ENCODE measurements at regions not wholly inside any gene's neighbourhood (a gene's known extent, or its start where the extent isn't known, plus 50 kb on each side); places are given as distances from the start of the nearest gene placed in this dataset.
"Not testable (repeated sequence)": the region's sequence is repeated elsewhere in the genome, so short reads cannot be mapped to it uniquely, and the experiment has no call there.

DNA sequence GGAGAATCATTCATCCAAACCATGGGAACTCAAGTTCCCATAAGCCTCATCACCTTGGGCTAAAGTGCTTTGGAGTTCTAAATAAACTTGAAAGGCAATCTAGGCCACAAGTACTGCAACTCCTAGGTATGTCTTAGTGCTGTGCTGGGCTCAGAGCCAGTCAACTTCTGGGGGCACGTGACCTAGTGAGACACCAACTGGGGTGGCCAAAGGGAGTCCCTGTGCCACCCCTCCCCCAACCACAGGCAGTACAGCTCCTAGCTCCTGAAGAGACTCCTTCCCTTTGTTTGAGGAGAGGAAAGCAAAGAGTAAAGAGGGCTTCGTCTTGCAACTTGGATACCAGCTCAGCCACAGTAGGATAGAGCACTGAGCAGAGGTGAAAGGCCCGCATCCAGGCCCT lies 154.2 kb upstream of the IL1RAPL2 start:
- H3K4me3 ChIP-seq (ENCODE audit: low read depth, low read length) = no peak overlapping the region
- TF ChIP-seq, protein P1, sequence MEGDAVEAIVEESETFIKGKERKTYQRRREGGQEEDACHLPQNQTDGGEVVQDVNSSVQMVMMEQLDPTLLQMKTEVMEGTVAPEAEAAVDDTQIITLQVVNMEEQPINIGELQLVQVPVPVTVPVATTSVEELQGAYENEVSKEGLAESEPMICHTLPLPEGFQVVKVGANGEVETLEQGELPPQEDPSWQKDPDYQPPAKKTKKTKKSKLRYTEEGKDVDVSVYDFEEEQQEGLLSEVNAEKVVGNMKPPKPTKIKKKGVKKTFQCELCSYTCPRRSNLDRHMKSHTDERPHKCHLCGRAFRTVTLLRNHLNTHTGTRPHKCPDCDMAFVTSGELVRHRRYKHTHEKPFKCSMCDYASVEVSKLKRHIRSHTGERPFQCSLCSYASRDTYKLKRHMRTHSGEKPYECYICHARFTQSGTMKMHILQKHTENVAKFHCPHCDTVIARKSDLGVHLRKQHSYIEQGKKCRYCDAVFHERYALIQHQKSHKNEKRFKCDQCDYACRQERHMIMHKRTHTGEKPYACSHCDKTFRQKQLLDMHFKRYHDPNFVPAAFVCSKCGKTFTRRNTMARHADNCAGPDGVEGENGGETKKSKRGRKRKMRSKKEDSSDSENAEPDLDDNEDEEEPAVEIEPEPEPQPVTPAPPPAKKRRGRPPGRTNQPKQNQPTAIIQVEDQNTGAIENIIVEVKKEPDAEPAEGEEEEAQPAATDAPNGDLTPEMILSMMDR (IDR thresholded peaks at IDR 0.05; ENCODE audit: borderline replicate concordance, insufficient read depth, low read depth, low read length) = no peak

DNA sequence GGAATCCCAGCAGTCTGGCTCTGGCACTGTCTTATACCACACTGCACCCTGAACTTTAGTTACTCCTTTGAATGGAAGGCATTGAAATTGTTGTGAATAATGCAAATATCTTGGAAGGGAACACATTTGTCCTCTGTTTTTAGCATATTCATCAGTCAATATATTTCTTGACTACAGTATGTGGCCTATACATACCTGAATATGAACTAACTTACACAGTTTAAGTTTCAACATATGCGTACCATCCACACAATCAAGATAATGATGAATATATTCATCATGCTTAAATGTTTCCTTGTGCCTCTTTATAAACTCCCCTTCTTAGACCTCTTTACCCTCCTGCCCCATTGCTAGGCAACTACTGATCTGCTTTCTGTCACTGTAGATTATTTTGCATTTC lies 145.7 kb upstream of the ESX1 start:
- TF ChIP-seq, protein P1 (IDR thresholded peaks at IDR 0.05; ENCODE audit: borderline replicate concordance, insufficient read depth, low read depth, low read length) = no peak

DNA sequence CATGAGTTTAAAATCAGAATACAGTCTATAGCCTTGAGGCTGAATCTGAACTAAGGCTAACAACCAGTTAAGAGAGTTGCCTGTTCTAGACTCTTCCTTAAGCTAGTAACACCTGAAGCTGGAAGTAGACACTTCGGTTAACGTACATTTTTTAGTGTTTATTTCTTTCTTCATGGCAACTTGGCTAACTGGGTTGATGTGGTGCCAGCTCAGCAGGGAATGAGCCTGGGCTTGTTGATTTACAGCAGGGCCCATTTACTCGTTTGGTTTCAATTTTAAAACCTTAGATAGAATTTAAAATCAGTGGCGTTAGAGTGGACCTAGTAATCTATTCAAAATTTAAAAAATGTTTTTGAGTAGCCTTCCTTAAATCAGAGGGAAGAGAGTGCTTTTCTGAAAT lies 137.6 kb upstream of the ESX1 start:
- no peak overlapping the region for H3K4me3 ChIP-seq (ENCODE audit: low read depth, low read length)
- TF ChIP-seq, protein P1 (IDR thresholded peaks at IDR 0.05; ENCODE audit: borderline replicate concordance, insufficient read depth, low read depth, low read length) = no peak

More for the DNA sequence above, 145.7 kb upstream of the ESX1 start:
- no peak overlapping the region for H3K4me3 ChIP-seq (ENCODE audit: low read depth, low read length)

GRCh38 chrX:104391906-104392305 lies 137.2 kb upstream of the ESX1 start:
- TF ChIP-seq, protein P1 (IDR thresholded peaks at IDR 0.05; ENCODE audit: borderline replicate concordance, insufficient read depth, low read depth, low read length) = no peak
- no peak overlapping the region for H3K4me3 ChIP-seq (ENCODE audit: low read depth, low read length)

DNA sequence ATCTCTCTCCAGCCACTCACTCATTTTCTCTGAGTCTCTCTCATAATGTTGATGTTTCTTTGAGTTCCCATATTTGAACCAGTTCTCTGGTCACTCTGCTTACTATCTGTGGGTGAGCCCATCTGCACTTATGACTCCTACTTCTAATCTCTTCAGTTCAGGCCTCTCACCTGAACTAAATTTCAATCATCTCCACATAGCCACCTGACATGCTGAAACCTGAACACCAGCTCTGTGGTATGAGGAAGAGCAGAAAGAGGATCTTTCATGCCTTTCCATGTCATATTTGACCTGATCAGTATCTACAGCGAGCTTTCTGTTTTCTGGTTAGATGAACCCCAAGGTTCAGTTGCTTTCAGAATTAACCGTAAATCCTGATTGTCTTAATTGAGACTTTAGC lies 122.2 kb upstream of the ESX1 start:
- H3K4me3 ChIP-seq (ENCODE audit: low read depth, low read length) = no peak overlapping the region
- TF ChIP-seq, protein P1 (IDR thresholded peaks at IDR 0.05; ENCODE audit: borderline replicate concordance, insufficient read depth, low read depth, low read length) = no peak

- H3K4me3 ChIP-seq (ENCODE audit: low read depth, low read length) = no peak overlapping the region
- TF ChIP-seq, protein P1 (IDR thresholded peaks at IDR 0.05; ENCODE audit: borderline replicate concordance, insufficient read depth, low read depth, low read length) = no peak
These were observed 117.8 kb upstream of the ESX1 start for GRCh38 chrX:104372547-104372946.

DNA sequence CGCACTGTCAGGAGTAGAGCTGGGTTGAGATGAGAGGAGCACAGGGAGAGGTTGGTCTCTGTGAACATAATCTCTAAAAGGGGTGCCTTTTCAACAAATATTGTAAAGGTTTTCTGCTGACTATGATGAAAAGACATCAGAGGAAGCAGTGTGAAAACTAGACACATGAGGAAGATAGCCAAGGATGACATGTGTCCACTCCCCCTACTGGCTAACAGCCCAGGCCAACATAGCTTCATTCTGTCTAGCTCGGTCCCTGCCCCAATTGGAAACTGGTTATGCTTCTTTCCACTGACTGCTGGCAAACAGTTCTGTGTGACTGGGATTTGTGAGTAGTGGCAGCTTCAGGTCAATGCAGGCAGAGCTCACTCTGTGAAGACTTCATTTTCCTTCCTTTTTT lies 115.4 kb upstream of the ESX1 start:
- TF ChIP-seq, protein P1 (IDR thresholded peaks at IDR 0.05; ENCODE audit: borderline replicate concordance, insufficient read depth, low read depth, low read length) = no peak

GRCh38 chrX:104360774-104361173 lies 106.0 kb upstream of the ESX1 start:
- not testable (repeated sequence) for H3K4me3 ChIP-seq (ENCODE audit: low read depth, low read length)

More for the DNA sequence above, 115.4 kb upstream of the ESX1 start:
- no peak overlapping the region for H3K4me3 ChIP-seq (ENCODE audit: low read depth, low read length)

All from GM12875 (cell line).